T47D (cell line): ENCODE measurements at regions not wholly inside any gene's neighbourhood (a gene's known extent, or its start where the extent isn't known, plus 50 kb on each side); places are given as distances from the start of the nearest gene placed in this dataset.

ENCODE experiments used
- DNase-seq, 2 experiments: peaks; one replicate each; pipeline versions ENCODE4 v3.0.0 to v3.0.0-alpha.2; 2011 to 2012; ENCODE audit warnings: low read depth in 1 of 2, low spot score in 1 of 2
- JUND ChIP-seq: IDR thresholded peaks from 2 replicates; pipeline ENCODE4 v1.6.1; 2012; ENCODE audit warnings: low read depth
- in situ Hi-C: cut with HindIII; loops from 2 replicates; pipeline ENCODE4 v1.10.0; 2016; ENCODE audit warnings: low sequenced_read_pairs, low pct_unique_long_range_greater_than_20kb

- DNase-seq, result no peak
- no peak for TF ChIP-seq JUND
- in situ Hi-C loops, result no loop called here
Measured at GRCh38 chr13:40334616-40335015, 331.8 kb downstream of the FOXO1 start.

- DNase-seq, result peak in 1 of 2 experiments; percentile 25
- in situ Hi-C loops, result no loop called here
- TF ChIP-seq JUND, result no peak
Measured at GRCh38 chr13:40336228-40337221, 329.9 kb downstream of the FOXO1 start.

- DNase-seq, result no peak
- no peak for TF ChIP-seq JUND
- in situ Hi-C loops, result no loop called here
Measured at GRCh38 chr13:40337651-40338050, 328.8 kb downstream of the FOXO1 start.

- TF ChIP-seq JUND, result no peak
- in situ Hi-C loops, result no loop called here
- DNase-seq, result no peak
Measured at GRCh38 chr13:40338217-40338616, 328.2 kb downstream of the FOXO1 start.

GRCh38 chr13:40340368-40341095, 325.9 kb downstream of the FOXO1 start:
- TF ChIP-seq JUND, result no peak
- peak; percentile 11 to 65 for DNase-seq
- in situ Hi-C loops, result no loop called here

GRCh38 chr13:40341096-40341471, 325.4 kb downstream of the FOXO1 start:
- in situ Hi-C loops, result no loop called here
- TF ChIP-seq JUND, result no peak
- peak in 1 of 2 experiments; percentile 9 for DNase-seq

- in situ Hi-C loops, result no loop called here
- DNase-seq, result no peak
- TF ChIP-seq JUND, result no peak
Measured at GRCh38 chr13:40341501-40341900, 324.9 kb downstream of the FOXO1 start.

- DNase-seq, result no peak
- in situ Hi-C loops, result no loop called here
- no peak for TF ChIP-seq JUND
Measured at GRCh38 chr13:40342461-40342860, 324.0 kb downstream of the FOXO1 start.

- DNase-seq, result no peak
- no peak for TF ChIP-seq JUND
- in situ Hi-C loops, result no loop called here
Measured at GRCh38 chr13:40342901-40343300, 323.5 kb downstream of the FOXO1 start.

- no peak for TF ChIP-seq JUND
- no peak for DNase-seq
- in situ Hi-C loops, result no loop called here
Measured at GRCh38 chr13:40343550-40344269, 322.7 kb downstream of the FOXO1 start.

- in situ Hi-C loops, result no loop called here
- DNase-seq, result no peak
Measured at GRCh38 chr13:40344270-40345148, 321.9 kb downstream of the FOXO1 start.

GRCh38 chr13:40345149-40345514, 321.3 kb downstream of the FOXO1 start:
- DNase-seq, result no peak
- in situ Hi-C loops, result no loop called here
- TF ChIP-seq JUND, result no peak

More at GRCh38 chr13:40344270-40345148, 321.9 kb downstream of the FOXO1 start:
- no peak for TF ChIP-seq JUND
